22Rv1 (cell line): ENCODE measurements at regions not wholly inside any gene's neighbourhood (a gene's known extent, or its start where the extent isn't known, plus 50 kb on each side); places are given as distances from the start of the nearest gene placed in this dataset.

Experiments used
- H3K27ac ChIP-seq: fragments of 450-650 bp; 2 replicates; pipeline ENCODE4 v1.5.1; 2017
- CTCF ChIP-seq: fragments of 450-650 bp; IDR thresholded peaks from 2 replicates; pipeline ENCODE4 v1.5.1; 2017; ENCODE audit warnings: mild to moderate bottlenecking
- ZFX ChIP-seq: fragments of 450-650 bp; IDR thresholded peaks from 2 replicates; pipeline ENCODE4 v1.6.1; 2017; ENCODE audit warnings: antibody characterized with exemption, borderline replicate concordance

- no peak overlapping the region for H3K27ac ChIP-seq
- TF ChIP-seq ZFX (no peak), CTCF (no peak)
These were observed 50.3 kb upstream of the OSBPL11 start for GRCh38 chr3:125645616-125646015.

DNA sequence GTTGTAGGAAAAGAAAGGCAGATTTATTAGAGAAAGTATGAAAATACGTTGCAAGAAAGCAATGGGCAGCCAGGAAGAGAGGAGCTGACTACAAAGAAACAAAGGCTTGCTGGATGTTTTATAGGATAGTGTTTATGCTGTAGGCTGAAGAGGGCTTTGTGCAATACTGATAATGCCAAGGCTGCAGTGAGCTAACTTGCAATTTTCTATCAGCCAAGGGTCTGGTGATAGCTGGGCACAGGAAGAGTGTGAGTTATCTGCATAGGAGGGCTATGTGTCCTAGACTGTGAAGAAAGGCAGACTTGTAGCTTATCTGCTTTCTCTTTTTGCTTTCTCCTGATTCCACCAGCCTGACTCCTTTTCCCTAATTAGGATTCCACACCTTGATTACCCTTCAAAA is 51.3 kb upstream of the OSBPL11 start:
- H3K27ac ChIP-seq = no peak overlapping the region
- TF ChIP-seq ZFX (no peak), CTCF (no peak)

DNA sequence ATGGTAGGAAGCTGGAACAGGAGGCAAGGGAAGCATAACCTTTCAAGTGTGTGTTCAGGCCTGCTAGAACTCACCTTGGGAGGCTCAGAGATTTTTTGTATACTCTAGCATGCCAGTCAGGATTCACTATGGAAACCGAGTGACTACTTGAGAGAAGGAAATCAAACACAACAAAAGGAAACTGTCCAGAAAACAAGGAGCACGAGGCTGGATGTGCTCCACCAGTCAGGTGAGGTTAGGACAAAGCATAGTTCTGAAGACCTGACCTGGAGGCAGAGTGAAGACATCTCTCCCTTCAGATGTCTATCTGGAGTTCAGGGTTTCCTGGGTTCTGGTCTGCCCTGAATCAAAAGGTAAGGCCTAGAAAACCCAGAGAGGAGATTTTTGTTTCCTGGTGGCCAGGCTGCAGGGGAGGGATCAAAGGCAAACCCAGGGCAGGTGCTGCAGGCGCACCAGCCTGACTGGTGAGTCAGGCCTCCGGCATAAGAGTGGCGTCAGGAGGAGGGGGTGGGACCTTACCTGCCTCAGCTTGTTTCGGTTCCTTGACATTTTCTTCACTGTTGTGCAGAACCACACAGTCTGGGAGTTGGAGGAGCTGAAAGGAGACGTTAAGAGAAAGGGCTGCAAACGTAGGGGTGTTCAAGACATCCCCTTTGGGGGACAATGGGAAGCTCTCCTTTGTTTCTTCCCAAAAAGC is 52.2 kb upstream of the OSBPL11 start:
- H3K27ac ChIP-seq = no peak overlapping the region
- TF ChIP-seq ZFX (no peak), CTCF (no peak)

- TF ChIP-seq ZFX = no peak
- no peak for TF ChIP-seq CTCF
- H3K27ac ChIP-seq = no peak overlapping the region
These were observed 55.9 kb upstream of the OSBPL11 start for GRCh38 chr3:125651244-125651643.

- H3K27ac ChIP-seq = no peak overlapping the region
- TF ChIP-seq ZFX (no peak), CTCF (no peak)
These were observed 57.1 kb upstream of the OSBPL11 start for GRCh38 chr3:125652349-125652748.

- no peak overlapping the region for H3K27ac ChIP-seq
These were observed 59.2 kb upstream of the OSBPL11 start for GRCh38 chr3:125654526-125654925.

More at GRCh38 chr3:125654526-125654925, 59.2 kb upstream of the OSBPL11 start:
- TF ChIP-seq ZFX = no peak
- no peak for TF ChIP-seq CTCF
